Right renal pelvis (tissue), 4 donors: ENCODE measurements at regions not wholly inside any gene's neighbourhood (a gene's known extent, or its start where the extent isn't known, plus 50 kb on each side); places are given as distances from the start of the nearest gene placed in this dataset.
A peak's percentile ranks its signal among the peaks of the same experiment; 100 is the strongest.

Experiments used
- DNase-seq, 4 donors: peaks; one replicate each; pipeline ENCODE4 v3.0.0-alpha.2; 2013; ENCODE audit warnings: low read depth in 4 of 4, low spot score in 3 of 4, missing footprints in 1 of 4

DNA sequence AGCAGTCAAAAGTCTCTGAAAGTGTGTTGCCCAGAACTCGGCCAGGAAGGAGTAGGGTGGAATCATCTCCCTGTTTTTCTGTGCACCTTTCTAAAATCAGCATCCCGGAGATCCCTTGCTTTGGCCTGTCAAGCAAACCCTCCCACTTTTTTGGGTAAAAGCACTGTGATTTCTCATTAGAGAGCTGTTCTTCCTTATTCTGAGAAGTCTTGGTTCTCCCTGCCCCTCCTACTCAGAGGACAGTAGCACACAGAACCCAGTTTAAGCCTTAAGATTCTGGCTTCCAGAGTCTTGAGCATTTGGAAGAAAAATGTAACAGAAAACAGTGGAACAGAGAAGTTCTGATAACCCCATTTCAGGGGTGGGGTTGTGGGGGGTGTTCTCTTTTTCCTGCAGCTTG lies 52.6 kb upstream of the KATNAL1 start:
- no peak for DNase-seq

DNA sequence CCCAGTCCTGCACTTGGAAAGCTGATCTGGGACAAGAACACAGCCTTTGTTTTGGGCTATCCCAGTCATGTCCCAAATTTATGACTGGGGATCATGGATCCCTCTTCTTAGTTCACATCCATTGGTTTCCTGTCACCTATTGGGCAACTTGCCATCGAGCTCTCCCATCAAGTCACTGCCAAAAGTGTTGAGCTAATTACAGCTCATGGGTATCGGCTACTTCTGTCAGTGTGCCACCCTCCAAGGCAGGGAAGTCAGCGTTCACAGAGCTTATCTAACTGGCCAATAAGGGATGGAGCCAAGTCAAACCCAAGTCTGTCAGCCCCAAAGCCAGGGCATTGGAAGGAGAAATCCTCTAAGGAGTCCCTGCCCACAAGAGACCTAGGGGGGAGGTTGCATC lies 53.2 kb upstream of the KATNAL1 start:
- DNase-seq, result no peak

DNA sequence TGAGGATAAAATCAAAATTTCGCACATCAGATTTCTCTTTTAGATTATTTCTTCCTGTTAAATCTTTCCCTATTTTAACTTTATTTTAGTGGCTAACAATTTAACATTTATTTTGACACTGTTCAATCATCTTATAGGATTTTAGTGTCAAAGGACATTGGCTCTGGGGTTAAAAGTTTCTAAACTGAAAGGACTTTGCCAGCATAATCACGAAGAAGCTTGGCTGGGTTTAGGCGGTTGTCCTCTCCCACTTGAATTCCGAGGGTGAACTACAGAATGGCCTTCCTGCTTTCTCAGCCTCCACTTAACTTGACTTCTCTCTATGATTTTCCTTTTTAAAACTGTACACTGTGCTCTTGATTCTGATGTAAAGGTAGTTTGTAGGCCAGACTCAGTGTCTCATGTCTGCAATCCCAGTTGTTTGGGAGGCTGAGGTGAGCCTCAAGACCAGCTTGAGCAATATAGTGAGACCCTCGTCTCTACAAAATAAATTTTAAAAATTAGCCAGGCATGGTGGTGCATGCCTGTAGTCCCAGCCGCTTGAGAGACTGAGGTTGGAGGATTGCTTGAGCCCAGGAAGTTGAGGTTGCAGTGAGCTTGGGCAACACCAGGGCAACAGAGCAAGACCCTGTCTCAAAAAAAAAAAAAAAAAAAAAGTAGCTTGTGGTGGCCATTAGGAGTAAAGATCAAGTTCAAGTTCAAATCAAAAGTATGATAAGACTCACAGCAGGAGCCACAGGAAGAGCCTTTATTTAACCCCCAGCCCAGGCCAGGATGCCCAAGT lies 54.8 kb upstream of the KATNAL1 start:
- DNase-seq, result no peak

- no peak for DNase-seq
Measured at GRCh38 chr13:30362869-30363268, 55.5 kb upstream of the KATNAL1 start.

DNA sequence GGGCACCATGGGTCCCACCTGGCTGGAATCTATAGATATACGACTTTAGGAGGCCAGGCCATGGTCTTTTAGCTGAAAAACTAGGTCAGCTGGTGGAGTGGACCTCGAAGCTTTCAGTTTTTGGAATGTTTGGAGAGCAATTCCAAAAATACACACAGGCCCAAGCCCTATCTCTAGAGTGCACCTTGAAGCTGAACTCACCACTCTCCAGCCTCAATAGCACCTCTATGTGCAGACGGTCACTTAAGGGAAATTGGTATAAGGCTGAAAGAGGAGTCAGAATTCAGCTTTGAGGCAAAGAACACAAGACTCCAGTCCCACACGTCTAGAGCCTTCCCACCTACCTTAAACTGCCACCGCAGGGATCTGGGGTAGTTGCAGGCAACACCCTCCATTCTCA lies 56.4 kb upstream of the KATNAL1 start:
- no peak for DNase-seq

GRCh38 chr13:30364133-30364532 lies 56.8 kb upstream of the KATNAL1 start:
- no peak for DNase-seq

- peak in 2 of 4 donors; percentile 30 to 48 for DNase-seq
Measured at GRCh38 chr13:30364876-30365275, 57.4 kb upstream of the UBE2L5 start.

GRCh38 chr13:30366088-30366487 lies 56.2 kb upstream of the UBE2L5 start:
- no peak for DNase-seq

- DNase-seq, result no peak
Measured at GRCh38 chr13:30367296-30367695, 55.0 kb upstream of the UBE2L5 start.

DNA sequence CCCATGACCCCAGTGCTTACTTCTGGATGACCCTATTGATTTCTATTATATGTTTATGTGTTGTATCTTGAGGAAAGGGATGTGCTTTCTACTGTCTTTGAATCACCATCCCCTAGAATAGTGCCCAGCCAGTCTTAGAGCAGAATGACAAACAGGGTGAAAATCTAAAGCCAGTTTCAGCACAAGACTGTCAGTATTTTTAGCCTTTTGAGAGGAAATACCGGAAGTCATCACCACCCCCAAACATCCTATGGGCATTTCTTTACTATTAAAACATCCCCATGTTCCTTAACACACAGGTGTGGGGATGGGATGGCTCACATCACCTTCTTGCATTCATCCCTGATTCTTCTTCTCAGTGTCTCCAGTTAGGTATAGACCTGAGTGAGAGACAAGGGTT lies 52.1 kb upstream of the UBE2L5 start:
- DNase-seq, result no peak

DNA sequence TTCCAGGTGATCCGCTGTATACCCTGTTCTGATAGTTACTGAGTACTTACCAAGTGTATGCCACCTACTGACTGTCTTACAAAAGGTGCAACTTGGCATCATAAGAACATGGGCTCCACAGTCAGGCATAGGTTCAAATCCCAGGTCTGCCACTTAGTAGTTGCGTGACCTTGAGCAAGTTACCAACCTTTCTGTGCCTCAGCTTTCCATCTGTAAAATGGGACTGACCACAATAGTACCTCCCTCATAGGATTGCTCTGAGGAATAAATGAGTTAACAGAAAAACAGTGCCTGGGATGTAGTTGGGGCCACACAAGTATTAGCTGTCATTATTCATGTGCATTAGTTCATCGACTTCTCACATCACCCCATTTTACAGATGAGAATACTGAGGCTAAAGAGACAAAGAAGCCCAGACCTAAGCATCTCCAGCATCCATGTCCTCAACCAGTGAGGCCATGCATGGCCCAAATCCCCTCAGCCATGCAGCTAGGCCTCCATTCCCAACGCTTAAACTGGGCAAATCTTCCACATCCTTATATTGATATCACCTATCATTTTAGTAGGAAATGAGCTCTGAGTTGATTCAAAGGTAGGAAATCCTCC lies 51.3 kb upstream of the UBE2L5 start:
- no peak for DNase-seq

- no peak for DNase-seq
Measured at GRCh38 chr13:30371649-30372265, 50.5 kb upstream of the UBE2L5 start.
